ENCODE measurements at regions not wholly inside any gene's neighbourhood (a gene's known extent, or its start where the extent isn't known, plus 50 kb on each side); places are given as distances from the start of the nearest gene placed in this dataset.

GRCh38 chr6:167442796-167443680 lies 118.2 kb downstream of the TTLL2 start:
- no peak for DNase-seq

- peak; percentile 32 for DNase-seq
Observed at GRCh38 chr6:167444602-167445346, 119.9 kb downstream of the TTLL2 start.

GRCh38 chr6:167445568-167445967 lies 120.7 kb downstream of the TTLL2 start:
- DNase-seq: no peak

- no peak for DNase-seq
Observed at GRCh38 chr6:167446046-167446445, 121.2 kb downstream of the TTLL2 start.

GRCh38 chr6:167446971-167447370 lies 122.1 kb downstream of the TTLL2 start:
- DNase-seq: no peak

GRCh38 chr6:167448378-167448777 lies 123.5 kb downstream of the TTLL2 start:
- no peak for DNase-seq

GRCh38 chr6:167449094-167449861 lies 124.4 kb downstream of the TTLL2 start:
- DNase-seq: no peak

- no peak for DNase-seq
Observed at GRCh38 chr6:167450626-167451025, 125.7 kb downstream of the TTLL2 start.

- peak; percentile 14 for DNase-seq
Observed at GRCh38 chr6:167452338-167453081, 127.6 kb downstream of the TTLL2 start.

- DNase-seq: no peak
Observed at GRCh38 chr6:167453082-167453446, 128.2 kb downstream of the TTLL2 start.

GRCh38 chr6:167454003-167454402 lies 129.1 kb downstream of the TTLL2 start:
- DNase-seq: no peak

- DNase-seq: no peak
Observed at GRCh38 chr6:167455371-167455770, 130.5 kb downstream of the TTLL2 start.

GRCh38 chr6:167462514-167463312 lies 137.8 kb downstream of the TTLL2 start:
- DNase-seq: no peak

- DNase-seq: no peak
Observed at GRCh38 chr6:167464177-167464576, 139.3 kb downstream of the TTLL2 start.

- DNase-seq: no peak
Observed at GRCh38 chr6:167465482-167465881, 140.6 kb downstream of the TTLL2 start.

- DNase-seq: no peak
Observed at GRCh38 chr6:167467282-167467681, 142.4 kb downstream of the TTLL2 start.

GRCh38 chr6:167467793-167468431 lies 143.0 kb downstream of the TTLL2 start:
- no peak for DNase-seq

GRCh38 chr6:167469101-167469500 lies 144.2 kb downstream of the TTLL2 start:
- DNase-seq: no peak

- no peak for DNase-seq
Observed at GRCh38 chr6:167469672-167470071, 144.8 kb downstream of the TTLL2 start.

GRCh38 chr6:167470101-167470835 lies 145.4 kb downstream of the TTLL2 start:
- peak; percentile 9 for DNase-seq
